SK-N-MC (cell line): ENCODE measurements at regions not wholly inside any gene's neighbourhood (a gene's known extent, or its start where the extent isn't known, plus 50 kb on each side); places are given as distances from the start of the nearest gene placed in this dataset.

Experiments used
- FOXP2 ChIP-seq: optimal IDR thresholded peaks from 2 replicates; pipeline ENCODE3; 2011; ENCODE audit warnings: mild to moderate bottlenecking, moderate library complexity; ENCODE audit not compliant: insufficient read depth; ENCODE audit errors: extremely low read length, control extremely low read depth
- POLR2AphosphoS5 ChIP-seq: IDR thresholded peaks from 2 replicates; pipeline ENCODE4 v1.6.1; 2012; ENCODE audit warnings: mild to moderate bottlenecking, low read depth, low read length, borderline replicate concordance

- TF ChIP-seq FOXP2 = no peak
- no peak for TF ChIP-seq POLR2AphosphoS5
Observed at GRCh38 chr2:41698678-41699422, 349.0 kb upstream of the PKDCC start.
